CD4-positive, alpha-beta T cell (primary cell): ENCODE measurements at regions not wholly inside any gene's neighbourhood (a gene's known extent, or its start where the extent isn't known, plus 50 kb on each side); places are given as distances from the start of the nearest gene placed in this dataset.
A peak's percentile ranks its signal among the peaks of the same experiment; 100 is the strongest.

Experiments
- ATAC-seq: fragments of 200-7000 bp; cut with Tn5 transposase; one replicate; pipeline ENCODE4 v1.10.0; 2022; ENCODE audit warnings: mild to moderate bottlenecking; ENCODE audit not compliant: poor library complexity
- CTCF ChIA-PET: fragments of 350-600 bp; sonication (Branson Sonifier 250); formaldehyde crosslinking; loops from one replicate; lab custom pipeline; 2021; ENCODE audit warnings: antibody characterized with exemption, inconsistent platforms; lab: Charles Lee
- POLR2A ChIA-PET: fragments of 350-600 bp; sonication (Branson Sonifier 250); formaldehyde crosslinking; loops from one replicate; lab custom pipeline; 2021; ENCODE audit warnings: antibody characterized with exemption, inconsistent platforms; lab: Charles Lee
- DNase-seq, 14 experiments: peaks; one replicate each; pipeline ENCODE4 v3.0.0-alpha.2; 2013 to 2020; ENCODE audit warnings: mixed read lengths in 2 of 14
- H3K27ac ChIP-seq, 2 donors: one replicate each; pipeline versions ENCODE4 v1.5.1 to v1.7.0; 2013; ENCODE audit warnings: low read length in 2 of 2, low read depth in 1 of 2, mild to moderate bottlenecking in 1 of 2
- H3K27me3 ChIP-seq, 2 experiments: 1 replicate in 1 of 2; 2 replicates in 1 of 2; pipeline versions ENCODE4 v1.6.1 to v1.7.0; 2013; ENCODE audit warnings: low read length in 2 of 2, control low read depth in 1 of 2, mild to moderate bottlenecking in 1 of 2, moderate library complexity in 1 of 2; ENCODE audit not compliant: insufficient read depth in 2 of 2, control insufficient read depth in 1 of 2
- H3K36me3 ChIP-seq: one replicate; pipeline ENCODE4 v1.6.1; 2013; ENCODE audit warnings: low read length, control low read depth; ENCODE audit not compliant: insufficient read depth
- H3K4me1 ChIP-seq: one replicate; pipeline ENCODE4 v1.6.1; 2013; ENCODE audit warnings: low read length, control low read depth; ENCODE audit not compliant: insufficient read depth
- H3K4me3 ChIP-seq: one replicate; pipeline ENCODE4 v1.5.1; 2013; ENCODE audit warnings: mild to moderate bottlenecking, low read length, moderate library complexity
- H3K9me3 ChIP-seq, 2 experiments: 1 replicate in 1 of 2; 2 replicates in 1 of 2; pipeline versions ENCODE4 v1.6.1 to v1.7.0; 2013; ENCODE audit warnings: low read length in 2 of 2, mild to moderate bottlenecking in 2 of 2, control low read depth in 1 of 2, moderate library complexity in 1 of 2; ENCODE audit not compliant: control insufficient read depth in 1 of 2, insufficient read depth in 1 of 2
- H3K27ac Mint-ChIP-seq: one replicate; pipeline ENCODE4 v1.8.0; 2020; ENCODE audit warnings: mixed read lengths
- H3K27me3 Mint-ChIP-seq: one replicate; pipeline ENCODE4 v1.8.0; 2021; ENCODE audit warnings: mixed read lengths
- H3K36me3 Mint-ChIP-seq: one replicate; pipeline ENCODE4 v1.8.0; 2021; ENCODE audit warnings: low read depth, mixed read lengths
- H3K4me1 Mint-ChIP-seq: one replicate; pipeline ENCODE4 v1.8.0; 2021; ENCODE audit warnings: low read depth, mixed read lengths
- H3K4me3 Mint-ChIP-seq: one replicate; pipeline ENCODE4 v1.8.0; 2020; ENCODE audit warnings: mild to moderate bottlenecking, mixed read lengths
- H3K9me3 Mint-ChIP-seq: one replicate; pipeline ENCODE4 v1.8.0; 2020; ENCODE audit warnings: mixed read lengths
- CTCF ChIP-seq: fragments of 200-600 bp; IDR thresholded peaks from one replicate; pipeline ENCODE4 v1.8.0; 2022; ENCODE audit warnings: antibody characterized with exemption, mild to moderate bottlenecking
- intact Hi-C, 2 experiments: fragments of 100-400 bp; cut with DNase I in 1 of 2; cut with micrococcal nuclease in 1 of 2; formaldehyde crosslinking; loops; one replicate each; pipeline versions ENCODE4 v1.15.1 to v1.9.0; 2023 to 2025; cut with DNase I, micrococcal nuclease

DNA sequence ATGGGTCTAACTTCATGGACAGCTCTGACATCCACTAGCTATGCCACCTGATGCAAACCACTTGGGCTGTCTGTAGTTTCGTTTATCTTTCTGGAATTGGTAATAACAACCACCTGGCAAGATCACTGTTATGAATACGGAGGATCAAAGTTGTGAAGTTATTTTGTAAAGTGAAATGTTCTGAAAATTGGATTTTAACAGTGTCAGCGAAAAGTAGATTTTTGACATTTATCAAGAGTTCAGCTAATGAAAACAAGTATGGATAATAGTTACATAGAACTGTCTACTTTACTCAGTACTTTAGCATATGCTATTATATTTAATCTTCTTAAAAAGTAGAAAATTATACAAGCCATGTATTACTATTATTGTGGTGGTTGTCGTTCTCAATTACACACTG is 813.8 kb downstream of the RNF144A start:
- Histone ChIP-seq H3K27me3 (no peaks in the 10 kb centered on the region), H3K36me3 (no peaks in the 10 kb centered on the region), H3K4me1 (peaks cover 20% of the 10 kb centered on the region), H3K9me3 (no peaks in the 10 kb centered on the region), H3K27ac (peak overlapping the region in 1 of 2 donors; percentile 66), H3K4me3 (peak overlapping the region; percentile 52)
- DNase-seq (no peak), ATAC-seq (no peak)
- peak overlapping the region; percentile 83 for H3K27ac Mint-ChIP-seq
- H3K4me3 Mint-ChIP-seq = peak overlapping the region; percentile 89
- POLR2A ChIA-PET = interaction anchor here (1.0 to 1.4 kb wide), 3 partner anchors 9 to 951 kb away, joined by 3 to 5 read pairs (median 4); partner anchors contain the start of gene ID2
- no peaks in the 10 kb centered on the region for H3K36me3 Mint-ChIP-seq
- CTCF ChIA-PET = interaction anchor here (1.6 kb wide), 1 partner anchor 9 kb away, joined by 7 read pairs; no protein-coding TSS in a partner anchor
- no peak for TF ChIP-seq CTCF
- intact Hi-C loops = no loop called here
- H3K9me3 Mint-ChIP-seq = no peaks in the 10 kb centered on the region
- peaks cover 22% of the 10 kb centered on the region for H3K4me1 Mint-ChIP-seq
- H3K27me3 Mint-ChIP-seq = no peaks in the 10 kb centered on the region

DNA sequence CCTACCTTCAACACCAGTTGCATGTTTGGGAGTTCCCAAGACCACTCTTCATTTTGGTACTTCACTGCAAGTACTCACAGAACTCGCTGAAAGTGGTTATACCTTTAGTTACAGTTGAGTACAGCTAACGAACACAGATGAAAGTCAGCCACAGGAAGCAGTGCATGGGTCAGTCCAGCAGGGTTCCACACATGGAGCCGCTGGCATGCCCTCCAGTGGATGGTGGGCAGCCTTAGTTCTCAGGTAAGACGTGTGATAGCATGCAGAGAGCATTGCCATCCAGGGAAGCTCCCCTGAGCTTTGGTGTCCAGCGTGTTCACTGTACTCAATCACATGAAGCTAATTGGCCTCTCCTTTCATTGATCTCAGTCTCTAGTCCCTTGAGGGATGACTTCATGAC is 815.3 kb downstream of the RNF144A start:
- peak overlapping the region; percentile 5 for H3K27ac Mint-ChIP-seq
- H3K4me3 Mint-ChIP-seq = no peak overlapping the region
- ChIA-PET CTCF (no interaction called here), POLR2A (no interaction called here)
- Histone ChIP-seq H3K36me3 (no peaks in the 10 kb centered on the region), H3K4me1 (peaks cover 18% of the 10 kb centered on the region), H3K4me3 (no peak overlapping the region), H3K27ac (no peak overlapping the region), H3K27me3 (no peaks in the 10 kb centered on the region), H3K9me3 (no peaks in the 10 kb centered on the region)
- H3K9me3 Mint-ChIP-seq = no peaks in the 10 kb centered on the region
- intact Hi-C loops = no loop called here
- peaks cover 12% of the 10 kb centered on the region for H3K4me1 Mint-ChIP-seq
- no peak for TF ChIP-seq CTCF
- H3K36me3 Mint-ChIP-seq = no peaks in the 10 kb centered on the region
- no peaks in the 10 kb centered on the region for H3K27me3 Mint-ChIP-seq
- no peak for DNase-seq
- ATAC-seq = no peak

- H3K36me3 ChIP-seq = no peaks in the 10 kb centered on the region
- H3K4me3 ChIP-seq = no peak overlapping the region
- CTCF ChIA-PET = no interaction called here
- no peaks in the 10 kb centered on the region for H3K27me3 ChIP-seq
- H3K9me3 ChIP-seq = no peaks in the 10 kb centered on the region
- no peak for TF ChIP-seq CTCF
- DNase-seq = no peak
- intact Hi-C loops = no loop called here
- ATAC-seq = no peak
- H3K4me3 Mint-ChIP-seq = no peak overlapping the region
- no peaks in the 10 kb centered on the region for H3K27me3 Mint-ChIP-seq
- no peaks in the 10 kb centered on the region for H3K9me3 Mint-ChIP-seq
- no peak overlapping the region for H3K27ac Mint-ChIP-seq
- peaks cover 5% of the 10 kb centered on the region for H3K4me1 ChIP-seq
- peaks cover 6% of the 10 kb centered on the region for H3K4me1 Mint-ChIP-seq
- H3K27ac ChIP-seq = no peak overlapping the region
- POLR2A ChIA-PET = interaction anchor here (1.2 kb wide), 1 partner anchor 13 kb away, joined by 3 read pairs; no protein-coding TSS in a partner anchor
- H3K36me3 Mint-ChIP-seq = no peaks in the 10 kb centered on the region
These were observed 819.6 kb downstream of the RNF144A start for GRCh38 chr2:7736646-7737305.
